Stimulated activated CD4-positive, alpha-beta T cell treated with anti-CD3 and anti-CD28 coated beads, TNF-alpha, amount 100 ng/mL, for 4 hours (primary cell): ENCODE measurements at regions not wholly inside any gene's neighbourhood (a gene's known extent, or its start where the extent isn't known, plus 50 kb on each side); places are given as distances from the start of the nearest gene placed in this dataset.
A peak's percentile ranks its signal among the peaks of the same experiment; 100 is the strongest.

Experiments
- DNase-seq, 3 experiments: peaks; one replicate each; pipeline ENCODE4 v3.0.0-alpha.2; 2020; ENCODE audit warnings: low read depth in 3 of 3

DNA sequence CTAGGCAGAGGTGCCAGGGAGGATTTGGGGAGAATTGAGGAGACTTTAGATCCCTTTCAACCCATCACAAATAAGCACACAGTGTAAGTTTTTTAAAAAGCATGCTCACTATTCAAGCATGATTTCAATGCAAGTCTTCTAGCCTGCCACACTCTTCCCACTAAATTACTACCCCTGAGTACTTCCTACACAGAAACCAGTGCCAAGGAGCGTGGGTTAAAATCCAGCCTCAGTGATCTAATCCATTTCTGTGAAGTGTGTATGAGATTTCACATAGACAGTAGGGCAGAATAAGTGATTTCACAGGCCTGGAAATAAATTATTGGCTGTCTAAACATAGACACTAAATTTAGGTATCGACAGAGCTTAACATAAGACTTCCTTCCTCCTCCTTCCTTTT is 142.9 kb upstream of the ATP1B1 start:
- DNase-seq = no peak

DNA sequence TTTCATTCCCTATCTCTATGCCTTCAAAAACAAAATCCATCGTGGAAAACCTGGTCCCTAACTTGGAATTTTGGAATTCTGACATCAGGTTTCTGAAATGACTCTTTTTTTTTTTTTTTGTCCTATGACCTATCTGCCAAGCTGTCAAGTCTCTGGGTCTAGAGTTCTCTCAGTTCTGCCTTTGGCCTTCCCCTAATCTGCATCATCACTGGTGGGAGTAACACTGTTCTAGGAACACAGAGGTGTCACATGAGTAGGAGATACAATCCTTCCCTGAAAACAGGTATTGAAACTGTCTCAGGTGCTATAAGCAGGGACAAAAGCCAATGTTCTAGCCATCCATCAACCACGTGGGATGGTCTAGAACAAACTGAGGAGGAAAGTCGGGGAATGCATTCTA is 142.0 kb upstream of the ATP1B1 start:
- DNase-seq = no peak

DNA sequence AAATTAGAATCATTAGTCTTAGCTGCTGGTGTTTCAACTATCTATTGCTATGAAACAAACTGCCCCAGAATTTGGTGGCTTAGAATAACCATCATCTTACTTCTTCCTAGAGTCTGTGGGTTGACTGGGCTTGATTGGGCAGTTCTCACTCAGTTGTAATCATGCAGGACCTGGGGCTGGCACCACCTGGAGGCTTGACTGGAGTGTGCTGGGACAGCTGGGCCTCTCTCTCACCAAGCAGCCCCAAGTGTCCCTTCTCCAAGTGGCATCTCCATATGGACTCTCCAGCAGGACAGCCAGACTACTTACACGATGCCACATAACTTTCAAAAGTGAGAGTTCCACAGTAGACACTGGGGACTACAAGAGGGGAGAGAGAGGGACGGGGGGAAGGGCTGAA is 140.3 kb upstream of the ATP1B1 start:
- DNase-seq = no peak

DNA sequence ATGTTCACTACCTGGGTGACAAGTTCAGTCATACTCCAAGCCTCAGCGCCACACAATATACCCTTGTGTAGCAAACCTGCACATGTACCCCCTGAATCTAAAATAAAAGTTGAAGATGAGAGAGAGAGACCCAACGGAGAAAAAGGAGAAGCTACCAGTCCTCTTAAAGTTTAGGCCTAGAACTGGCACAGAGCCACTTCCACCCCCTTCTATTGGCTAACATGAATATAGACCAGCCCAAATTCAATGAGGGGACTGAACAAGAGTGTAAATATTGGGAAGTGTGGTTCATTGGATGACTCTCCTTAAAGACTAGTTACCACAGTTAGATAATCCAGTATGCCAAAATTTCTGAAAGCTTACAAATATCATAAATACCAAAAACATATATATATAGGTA is 139.9 kb upstream of the ATP1B1 start:
- no peak for DNase-seq

DNA sequence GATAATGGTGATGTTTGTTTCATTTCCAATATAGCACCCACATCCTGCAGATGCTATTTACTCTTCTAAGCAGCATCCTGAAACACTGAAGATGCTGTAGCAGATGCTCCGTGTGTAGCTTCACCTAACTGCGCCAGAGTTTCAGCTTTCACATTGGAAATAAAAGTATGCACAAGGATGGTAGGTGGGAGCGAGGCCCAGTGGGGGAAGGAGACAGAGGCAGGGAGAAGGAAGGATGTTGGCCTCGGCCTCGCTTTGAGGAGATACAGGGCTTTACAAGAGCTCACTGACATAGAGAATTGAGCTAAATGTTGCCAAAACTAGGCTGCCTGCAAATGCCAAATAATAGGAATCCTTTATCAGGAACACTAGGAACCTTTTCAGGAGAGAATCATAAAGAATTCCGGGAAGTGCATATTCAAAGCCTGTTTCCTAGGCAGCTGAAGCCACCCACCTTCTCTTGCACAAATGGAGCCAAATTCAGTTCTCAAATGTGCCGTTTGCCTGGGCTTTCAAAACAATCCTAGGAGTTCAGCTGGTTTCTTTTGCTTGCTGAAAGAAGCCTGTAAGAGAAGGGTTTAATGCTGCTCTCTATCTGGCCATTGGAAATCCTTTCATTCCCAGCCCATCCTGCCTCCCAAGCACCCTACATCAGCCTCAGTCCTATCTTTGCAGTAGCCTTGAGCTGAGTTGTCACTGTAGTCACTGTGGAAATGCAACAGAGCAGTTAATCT is 135.4 kb upstream of the ATP1B1 start:
- DNase-seq = no peak

DNA sequence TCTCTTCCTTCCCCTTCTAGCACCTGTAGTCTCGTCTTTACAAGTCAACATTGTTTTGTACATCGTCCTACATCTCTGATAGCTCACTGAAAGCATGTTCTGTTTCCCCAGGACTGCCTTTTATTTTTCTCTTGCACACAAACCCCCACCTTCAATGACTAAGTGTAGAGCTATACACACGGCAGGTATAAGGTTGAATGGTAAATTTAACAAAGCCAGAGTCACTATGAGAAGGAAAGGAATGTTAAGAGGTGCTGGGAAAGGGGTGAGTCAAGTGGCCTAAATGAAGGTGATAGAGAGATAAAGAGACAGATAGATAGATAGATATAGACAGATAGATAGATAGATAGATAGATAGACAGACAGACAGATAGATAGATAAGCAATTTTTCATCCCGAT is 134.3 kb upstream of the ATP1B1 start:
- no peak for DNase-seq

DNA sequence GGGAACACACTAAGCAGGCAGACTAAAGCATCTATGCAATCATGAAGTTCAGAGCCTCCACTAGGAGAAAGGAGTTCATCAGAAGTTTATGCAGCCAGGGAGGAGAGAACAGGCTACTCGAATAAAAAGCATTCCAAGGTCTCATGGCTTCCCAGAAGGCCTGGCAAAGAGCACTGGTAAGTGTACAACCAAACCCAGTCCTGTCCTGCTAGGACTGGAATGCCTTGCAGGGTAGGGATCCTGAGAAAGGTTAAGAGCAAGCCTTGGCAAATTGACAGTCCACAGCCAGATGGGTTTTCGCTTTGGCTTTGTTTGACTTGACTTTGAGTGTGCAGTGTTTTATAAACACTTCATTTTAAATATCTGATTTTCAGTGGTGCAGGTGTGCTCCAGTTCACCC is 133.6 kb upstream of the ATP1B1 start:
- no peak for DNase-seq

DNA sequence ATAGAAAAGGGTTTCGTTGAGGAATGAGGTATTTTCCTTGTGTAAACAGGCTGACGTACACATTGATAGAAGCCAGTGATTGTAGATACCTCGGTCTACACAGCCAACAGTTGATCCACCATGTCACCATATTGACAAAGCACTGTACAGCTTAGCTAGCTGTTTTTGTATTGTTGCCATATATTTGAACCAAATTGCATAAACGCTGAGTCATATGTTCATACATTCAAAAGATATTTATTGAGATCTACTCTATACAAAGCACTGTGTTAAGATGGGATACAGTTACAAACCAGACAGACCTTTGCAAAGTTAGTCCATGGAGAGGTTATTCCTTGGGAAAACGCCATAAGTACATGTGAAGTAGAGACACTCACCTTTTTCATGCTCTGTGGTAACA is 132.4 kb upstream of the ATP1B1 start:
- DNase-seq = no peak

DNA sequence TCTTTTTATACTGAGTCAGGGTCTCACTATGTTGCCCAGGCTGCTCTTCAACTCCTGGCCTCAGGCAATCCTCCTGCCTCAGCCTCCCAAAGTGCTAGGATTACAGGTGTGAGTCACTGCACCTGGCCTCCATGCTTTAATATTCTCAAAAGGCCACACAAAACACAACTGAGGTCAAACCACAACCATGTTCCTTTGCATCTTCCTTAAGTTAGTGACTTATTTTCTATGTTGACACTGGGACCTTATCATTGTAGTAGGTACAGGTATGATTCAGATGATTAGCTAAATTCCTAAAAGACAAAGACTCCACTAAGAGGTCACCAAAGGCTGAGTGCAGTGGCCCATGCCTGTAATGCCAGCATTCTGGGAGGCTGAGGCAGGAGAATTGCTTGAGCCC is 131.9 kb upstream of the ATP1B1 start:
- DNase-seq = no peak

DNA sequence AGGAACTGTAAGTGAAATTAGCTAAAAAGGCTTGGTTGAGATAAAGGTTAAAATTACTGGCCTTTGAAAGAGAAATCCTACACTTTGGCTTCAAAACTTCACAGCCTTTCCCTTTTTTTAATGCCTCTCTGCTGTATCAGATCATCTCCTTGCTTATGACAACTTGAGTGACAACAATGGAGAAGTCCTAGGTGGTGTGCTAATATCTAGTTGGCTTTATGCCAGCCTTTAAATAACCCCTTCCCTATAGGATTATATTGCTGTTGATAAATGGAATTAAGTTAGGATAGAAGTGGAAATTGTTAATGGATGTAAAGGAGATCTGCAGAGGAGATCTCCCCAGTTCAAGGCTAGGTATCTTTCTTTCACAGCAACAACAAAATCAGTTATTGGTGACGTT is 130.2 kb upstream of the ATP1B1 start:
- DNase-seq = no peak

DNA sequence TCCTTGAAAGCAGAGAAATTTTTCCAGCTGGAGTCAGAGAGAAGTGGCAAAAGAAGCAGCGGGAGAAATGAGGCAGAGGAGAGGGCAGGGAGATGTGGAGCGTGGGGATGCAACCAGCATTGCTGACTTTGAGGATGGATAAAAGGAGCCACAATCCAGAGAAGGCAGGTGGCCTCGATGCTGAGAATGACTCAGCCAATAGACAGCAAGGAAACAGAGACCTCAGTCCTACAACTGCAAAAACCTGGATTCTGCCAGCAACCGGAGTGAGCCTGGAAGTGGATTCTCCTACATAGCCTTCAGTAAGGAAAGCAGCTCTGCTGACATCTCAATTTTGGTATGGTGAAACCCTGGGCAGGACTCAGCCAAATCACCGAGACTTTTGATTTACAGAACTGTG is 128.9 kb upstream of the ATP1B1 start:
- DNase-seq = no peak

DNA sequence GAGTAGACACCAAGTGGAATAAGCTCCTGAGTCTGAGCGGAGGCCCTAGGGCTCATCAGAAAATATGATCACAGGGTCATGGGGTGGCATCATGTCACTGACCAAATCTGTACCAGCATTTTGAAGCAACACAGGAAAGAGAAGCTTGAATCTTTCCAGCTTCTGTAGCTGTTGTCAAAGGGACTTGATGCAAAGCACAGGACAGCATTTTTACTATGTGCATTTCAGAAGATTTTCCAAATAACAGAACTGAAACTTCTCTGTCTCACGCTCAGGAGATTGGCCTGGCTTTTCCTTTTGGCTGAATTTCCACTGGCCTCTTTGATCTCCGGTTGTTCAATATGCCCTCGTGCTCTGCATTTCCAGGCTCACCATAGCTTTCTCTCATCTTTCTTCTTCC is 127.2 kb upstream of the ATP1B1 start:
- DNase-seq = no peak

DNA sequence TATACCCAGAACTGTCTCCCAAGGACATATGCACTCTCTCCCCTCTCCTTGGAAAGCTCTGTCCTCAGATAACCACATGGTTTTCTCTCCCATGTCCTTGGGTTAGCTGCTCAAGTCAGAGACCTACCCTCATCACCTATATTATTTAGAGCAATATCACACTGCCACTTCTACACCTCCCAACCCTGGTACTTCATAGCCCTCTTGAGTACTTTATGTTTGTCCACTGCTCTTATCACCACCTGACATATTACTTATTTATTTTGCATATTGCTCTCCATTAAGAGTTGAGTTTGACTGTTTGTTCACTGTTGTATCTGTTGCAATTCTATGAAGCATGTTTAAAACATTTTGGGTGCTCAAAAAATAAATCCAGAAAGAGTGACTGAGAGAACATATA is 126.3 kb upstream of the ATP1B1 start:
- no peak for DNase-seq

DNA sequence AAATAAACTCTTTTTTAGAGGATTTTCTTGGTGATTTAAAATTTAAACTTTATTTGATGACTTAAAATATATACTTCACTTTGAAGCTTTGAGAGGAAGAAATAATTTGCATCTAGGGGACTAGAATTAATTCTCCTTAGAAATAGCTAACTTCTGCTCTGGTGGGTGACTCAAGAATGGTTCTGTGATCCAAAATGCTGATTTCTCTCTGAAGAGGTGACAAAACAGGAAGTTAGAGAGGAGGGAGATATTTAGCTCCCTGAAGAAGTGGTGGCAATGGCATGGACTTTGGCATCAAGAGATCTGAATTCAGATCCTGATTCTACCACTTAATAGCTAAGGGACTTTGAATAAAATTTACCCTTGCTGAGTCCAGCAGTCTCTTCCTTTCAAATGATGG is 125.8 kb upstream of the ATP1B1 start:
- DNase-seq = no peak

DNA sequence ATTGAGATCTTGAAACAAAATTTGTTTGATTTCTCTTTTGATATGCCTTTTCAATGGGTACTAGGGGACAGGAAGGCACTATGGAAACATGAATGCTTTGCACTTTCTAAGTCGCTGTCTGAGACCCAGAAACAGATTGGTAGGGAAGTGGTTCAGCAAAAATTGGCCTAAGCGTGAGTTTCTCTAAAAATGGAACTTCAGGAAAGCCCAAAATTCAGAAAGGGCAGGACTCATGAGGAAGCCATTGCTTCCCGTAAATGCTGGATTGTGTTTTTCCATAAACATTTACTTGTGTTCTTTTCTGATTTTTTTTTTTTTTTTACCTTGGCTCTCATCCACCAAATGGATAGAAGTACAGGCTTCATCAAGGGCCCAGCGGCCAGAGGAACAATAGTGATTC is 123.7 kb upstream of the ATP1B1 start:
- DNase-seq = no peak

DNA sequence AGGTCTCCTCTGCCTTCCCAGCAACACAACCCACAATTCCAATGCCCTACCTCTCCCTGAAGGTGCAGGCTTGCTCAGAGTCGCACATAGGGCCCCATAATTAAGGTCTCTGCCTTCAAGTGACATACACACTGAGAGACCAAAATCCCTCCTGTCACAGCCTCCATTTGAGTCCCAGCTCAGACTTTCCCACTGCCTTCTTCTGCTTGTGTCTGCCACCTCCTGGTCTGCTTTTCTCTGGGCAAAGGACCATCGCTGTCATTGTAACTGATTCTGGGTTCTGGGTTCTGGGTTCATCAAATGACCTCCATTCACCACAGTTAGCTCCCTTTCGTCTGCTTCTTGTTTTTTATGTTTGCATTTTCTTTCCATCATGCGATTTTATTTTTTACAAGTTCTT is 119.2 kb upstream of the ATP1B1 start:
- no peak for DNase-seq

DNA sequence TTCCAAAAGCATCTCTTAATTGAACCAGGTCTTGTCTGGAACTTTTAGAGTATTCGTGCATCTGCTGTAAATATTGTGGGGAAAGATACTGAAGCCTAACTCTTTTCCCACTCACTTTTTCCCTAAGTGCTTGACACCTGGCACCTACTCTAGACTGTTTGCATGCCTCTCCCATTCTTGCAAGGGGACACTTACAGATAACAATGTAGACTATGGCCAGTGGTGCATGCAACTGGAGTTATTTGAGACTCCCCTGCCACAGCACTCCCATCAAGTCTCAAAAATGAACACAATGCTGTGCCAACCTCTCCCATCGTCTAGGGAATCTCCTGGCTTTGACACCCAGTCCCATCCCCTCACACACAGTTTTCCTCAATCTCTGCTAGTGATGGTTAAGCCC is 118.6 kb upstream of the ATP1B1 start:
- DNase-seq = no peak

DNA sequence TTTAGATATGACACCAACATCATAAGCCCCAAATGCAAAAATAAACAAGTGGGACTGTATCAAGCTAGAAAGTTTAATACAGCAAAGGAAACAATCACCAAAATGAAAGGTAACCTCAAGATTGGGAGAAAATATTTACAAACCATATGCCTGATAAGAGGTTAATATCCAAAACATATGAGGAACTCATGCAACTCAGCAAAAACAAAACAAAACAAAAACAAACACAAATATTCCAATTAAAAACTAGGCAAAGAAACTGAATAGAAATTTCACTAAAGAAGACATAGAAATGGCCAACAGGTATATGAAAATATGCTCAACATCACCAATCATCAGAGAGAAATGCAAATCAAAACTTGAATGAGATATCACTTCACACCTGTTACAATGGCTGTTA is 116.5 kb upstream of the ATP1B1 start:
- DNase-seq = no peak

DNA sequence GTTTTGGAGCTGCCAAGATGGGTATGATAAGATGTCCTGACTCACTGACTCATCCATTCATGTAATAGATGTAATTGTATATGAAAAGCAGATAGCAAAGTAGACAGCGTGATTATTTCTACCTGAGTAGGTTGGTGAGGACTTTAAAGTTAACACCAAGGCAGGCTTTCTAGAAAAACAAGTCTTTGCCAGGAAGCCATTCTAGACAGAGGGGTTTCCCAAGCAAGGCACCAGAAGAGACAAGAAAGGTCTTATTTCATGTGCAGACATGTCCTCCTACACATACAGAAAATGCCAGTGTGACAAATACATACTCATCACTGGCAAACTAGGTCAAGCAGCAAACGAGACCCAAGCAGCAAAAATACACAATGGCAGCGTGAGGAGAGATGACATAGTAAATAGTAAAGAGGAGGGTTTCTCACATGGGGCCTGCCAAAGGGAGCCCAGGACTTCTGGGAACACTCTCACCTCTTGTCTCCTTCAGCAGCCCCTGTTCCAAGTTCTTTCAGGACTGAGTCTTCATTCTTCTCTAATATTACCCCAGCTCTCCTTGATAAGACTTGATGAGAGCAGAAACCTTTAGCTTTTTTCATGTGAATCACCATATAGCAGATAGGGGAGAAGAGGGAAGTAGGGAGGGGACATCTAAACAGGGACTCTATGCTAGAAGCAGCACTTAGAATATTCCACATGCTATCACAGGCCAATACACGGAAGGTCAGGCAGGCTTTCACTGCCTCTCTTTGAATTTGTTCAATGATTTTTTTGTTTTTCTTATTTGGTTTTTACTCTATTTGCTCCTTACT is 114.6 kb upstream of the ATP1B1 start:
- DNase-seq = peak in 1 of 3 experiments; percentile 5

DNA sequence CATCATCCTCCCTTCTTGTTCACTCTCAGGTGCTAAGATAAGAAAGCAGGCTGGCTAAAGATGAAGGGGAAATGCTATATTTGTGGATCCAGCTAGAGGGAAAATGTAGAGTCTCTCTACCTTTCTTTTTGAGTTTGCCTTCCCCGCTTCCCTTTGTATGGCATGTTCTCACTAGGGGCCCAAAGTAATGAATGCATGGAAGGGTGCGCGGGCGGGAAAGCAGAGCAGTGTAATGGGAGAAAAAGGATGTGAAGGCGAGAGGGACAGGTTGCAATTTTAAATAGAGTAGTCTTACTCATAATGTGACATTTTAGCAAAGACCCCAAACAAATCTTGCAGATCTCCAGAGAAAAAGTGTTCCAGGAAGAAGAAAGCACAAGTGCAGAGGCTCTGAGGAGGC is 105.1 kb upstream of the ATP1B1 start:
- DNase-seq = no peak

DNA sequence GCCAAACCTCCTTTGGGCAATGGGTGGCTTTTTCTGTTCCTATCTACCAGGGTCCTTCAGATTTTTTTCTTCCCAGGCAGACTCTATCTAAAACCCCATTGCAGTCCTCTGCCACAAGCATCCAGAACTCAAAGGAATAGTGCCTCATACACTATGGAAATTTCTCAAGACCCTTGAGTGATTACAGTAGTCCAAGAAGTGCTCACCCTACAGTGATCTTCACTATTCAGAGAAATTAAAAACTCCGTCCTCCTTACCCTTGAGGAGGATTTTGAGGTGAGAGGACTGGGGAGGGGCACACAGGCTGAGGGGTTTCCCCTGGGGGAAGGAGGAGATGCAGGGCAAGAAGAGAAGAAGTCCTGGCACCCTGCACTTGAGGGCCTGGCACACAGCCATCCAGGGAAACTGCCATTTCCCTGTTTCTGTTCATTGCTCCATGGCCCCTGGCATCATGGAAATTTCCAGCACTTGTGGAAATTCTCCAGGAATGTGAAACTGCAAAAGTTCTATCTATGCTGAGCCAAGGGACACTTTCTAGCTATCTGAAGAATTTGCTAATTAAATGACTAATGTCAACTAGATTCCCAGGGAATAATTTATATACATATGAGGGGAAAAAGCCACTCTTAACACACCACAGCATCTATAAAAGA is 102.5 kb upstream of the ATP1B1 start:
- DNase-seq = no peak

DNA sequence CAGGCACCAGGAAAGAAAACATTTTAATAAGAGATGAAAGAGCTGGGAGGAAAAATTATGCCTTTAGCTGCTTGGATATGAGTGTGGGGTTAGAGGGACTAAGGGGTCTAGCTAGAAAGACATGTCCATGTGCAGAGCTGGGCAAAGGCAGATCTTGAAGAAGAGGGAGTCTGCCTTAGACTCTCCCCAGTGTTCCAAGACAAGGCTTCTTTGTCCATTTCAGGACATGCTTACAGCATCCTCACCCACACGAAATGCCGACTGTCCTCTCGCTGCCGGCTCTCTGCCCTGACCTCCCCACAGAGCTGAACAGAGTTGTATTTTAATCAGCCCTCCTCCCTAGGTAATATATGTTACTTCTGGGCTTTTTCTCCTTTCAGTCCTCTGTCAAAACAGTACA is 100.7 kb upstream of the ATP1B1 start:
- DNase-seq = no peak

DNA sequence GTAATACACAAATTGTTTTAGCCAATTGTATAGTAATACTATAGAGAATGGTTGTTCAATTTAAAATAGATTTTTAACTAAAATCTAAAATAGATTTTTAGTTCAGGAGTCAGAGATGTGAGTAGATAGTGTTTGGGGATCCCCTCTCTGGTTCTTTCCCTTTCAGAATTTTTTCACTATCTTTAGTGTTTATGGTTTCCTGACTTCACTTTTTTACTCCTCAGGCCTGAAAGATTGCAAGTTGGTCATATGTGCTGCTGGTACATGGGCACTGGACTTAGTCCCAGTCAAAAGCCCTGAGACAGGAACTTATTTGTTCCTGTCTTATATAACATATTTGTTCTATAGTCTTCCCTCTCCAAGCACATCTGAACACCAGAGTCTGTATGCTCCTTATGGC is 96.8 kb upstream of the ATP1B1 start:
- no peak for DNase-seq
